GM12892 (cell line): ENCODE measurements at regions not wholly inside any gene's neighbourhood (a gene's known extent, or its start where the extent isn't known, plus 50 kb on each side); places are given as distances from the start of the nearest gene placed in this dataset.

Experiments
- DNase-seq: peaks from one replicate; pipeline ENCODE4 v3.0.0; 2011; ENCODE audit not compliant: insufficient read length
- FAIRE-seq: peaks from 2 replicates; lab custom pipeline; 2011; peaks lifted over from hg19 to GRCh38; lab: Jason Lieb, UNC
- POLR2A ChIP-seq: IDR thresholded peaks from 2 replicates; pipeline ENCODE4 v1.6.1; 2011; ENCODE audit warnings: low read depth, low read length, control low read depth
- POLR2AphosphoS5 ChIP-seq: IDR thresholded peaks from 2 replicates; pipeline ENCODE4 v1.6.1; 2011; ENCODE audit warnings: low read depth, low read length, control low read depth
- TAF1 ChIP-seq: IDR thresholded peaks from 2 replicates; pipeline ENCODE4 v1.6.1; 2011; ENCODE audit warnings: low read depth, mild to moderate bottlenecking, control low read depth, low read length, borderline replicate concordance

DNA sequence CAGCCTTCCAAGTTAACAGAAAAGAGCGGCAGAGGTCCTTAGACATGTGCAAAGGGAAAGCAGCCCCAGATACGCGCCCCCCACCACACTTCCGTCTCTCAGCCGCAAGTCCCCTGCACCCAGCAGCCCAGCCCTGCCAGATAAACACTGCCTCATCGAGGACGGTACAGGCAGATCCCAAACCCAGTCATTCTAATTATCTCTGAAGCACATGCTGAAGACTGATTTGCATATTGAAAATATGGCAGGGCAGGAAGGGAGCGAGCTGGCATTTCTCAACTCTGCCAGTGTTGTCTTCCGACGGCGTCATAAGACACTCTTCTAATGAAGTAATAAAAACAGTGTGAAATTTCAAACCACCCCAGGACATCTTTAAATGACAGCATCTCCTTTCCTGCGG lies 122.8 kb upstream of the CDH4 start:
- DNase-seq (no peak), FAIRE-seq (no peak)
- TF ChIP-seq POLR2A (no peak), POLR2AphosphoS5 (no peak), TAF1 (no peak)

DNA sequence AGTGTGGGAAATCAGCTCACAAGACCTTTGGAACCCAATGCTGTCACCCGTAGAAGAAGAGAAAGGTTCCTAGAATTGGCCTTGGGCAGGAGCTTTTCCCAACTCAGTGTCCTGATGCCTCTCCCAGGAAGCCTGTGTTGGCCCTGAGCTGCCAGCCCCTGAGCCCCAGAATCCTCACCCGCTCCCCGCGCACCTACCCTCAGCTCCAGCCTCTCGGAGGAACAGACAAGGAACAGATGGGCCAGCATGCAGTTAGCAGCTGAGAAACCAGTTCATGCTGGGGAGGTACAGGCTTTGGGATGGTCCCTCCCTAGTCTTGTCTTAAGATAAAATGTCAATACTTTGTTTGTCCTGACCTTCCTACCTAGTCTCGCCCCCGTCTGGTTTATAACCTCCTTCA lies 121.9 kb upstream of the CDH4 start:
- DNase-seq (no peak), FAIRE-seq (no peak)
- TF ChIP-seq TAF1: no peak
- TF ChIP-seq POLR2A: no peak
- TF ChIP-seq POLR2AphosphoS5: no peak

DNA sequence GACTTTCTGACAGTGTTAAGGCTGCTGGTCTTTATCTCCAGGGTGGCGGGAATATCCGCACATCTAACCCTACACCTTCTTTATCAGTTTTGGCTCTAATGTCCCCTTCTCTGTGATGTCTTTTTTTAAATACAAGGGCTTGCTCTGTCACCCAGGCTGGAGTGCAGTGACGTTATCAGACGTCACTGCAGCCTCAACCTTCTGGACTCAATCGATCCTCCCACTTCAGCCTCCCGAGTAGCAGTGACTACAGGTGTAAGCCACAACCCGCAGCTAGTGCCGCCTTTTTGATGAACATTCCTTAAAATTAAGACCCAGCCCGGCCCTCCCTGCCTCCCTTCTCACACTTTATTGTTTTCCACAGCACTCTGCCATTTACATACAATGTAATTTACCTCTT lies 120.1 kb upstream of the CDH4 start:
- DNase-seq (no peak), FAIRE-seq (no peak)
- TF ChIP-seq TAF1: no peak
- no peak for TF ChIP-seq POLR2A
- no peak for TF ChIP-seq POLR2AphosphoS5

DNA sequence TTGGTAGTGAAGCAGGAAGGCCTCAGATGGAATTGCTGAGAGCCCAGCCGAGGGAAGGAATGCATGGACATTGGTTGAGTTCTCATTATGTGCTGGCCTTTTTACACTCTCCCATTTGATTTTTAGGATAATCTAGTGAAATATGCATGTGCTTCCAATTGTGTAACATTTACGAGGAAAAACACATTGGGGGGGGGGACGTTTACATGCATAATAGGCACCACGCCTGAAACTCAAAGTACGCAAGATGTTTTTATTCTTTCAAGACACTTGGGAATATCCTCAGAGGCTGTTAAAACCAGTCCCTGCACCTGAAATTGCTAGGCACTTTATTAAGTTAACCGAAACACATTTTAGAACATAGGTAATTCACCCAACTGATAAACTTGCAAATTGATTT lies 118.5 kb upstream of the CDH4 start:
- no peak for TF ChIP-seq TAF1
- no peak for TF ChIP-seq POLR2A
- TF ChIP-seq POLR2AphosphoS5: no peak
- FAIRE-seq (no peak), DNase-seq (no peak)

DNA sequence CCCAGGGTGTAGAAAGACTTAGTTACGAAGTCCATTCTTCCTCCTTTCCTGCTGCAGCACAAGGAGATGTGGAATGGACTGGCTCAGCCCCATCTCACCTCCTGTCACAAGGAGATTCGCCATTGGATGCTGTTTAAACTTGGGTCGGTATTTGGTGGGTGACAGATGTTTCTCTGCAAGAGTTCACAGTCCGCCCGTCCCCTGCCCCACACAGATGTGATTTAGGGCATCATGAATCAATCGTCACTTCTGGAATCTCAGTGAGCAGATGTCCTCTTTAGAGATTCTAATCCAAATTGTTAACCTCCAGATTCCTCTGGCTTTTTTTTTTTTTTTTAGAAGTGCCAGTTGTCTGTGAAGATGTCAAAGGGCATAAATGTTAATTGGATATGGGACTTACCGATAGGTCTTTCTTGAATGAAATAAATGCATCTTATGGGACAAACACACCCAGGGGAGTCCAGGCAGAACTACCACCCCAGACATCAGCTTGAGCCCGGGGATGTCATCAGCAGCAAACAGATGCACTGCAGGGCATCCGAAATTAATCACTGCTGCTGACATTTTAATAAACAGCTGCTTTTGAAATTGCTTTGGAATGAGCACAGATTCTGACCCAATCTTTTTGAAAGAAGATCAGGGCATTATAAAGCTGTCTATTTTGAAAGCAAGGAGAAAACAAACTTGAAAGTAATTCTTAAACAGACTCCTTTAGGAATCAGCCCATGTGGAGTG lies 117.6 kb upstream of the CDH4 start:
- no peak for FAIRE-seq
- no peak for DNase-seq
- TF ChIP-seq TAF1 (no peak), POLR2A (no peak), POLR2AphosphoS5 (no peak)

DNA sequence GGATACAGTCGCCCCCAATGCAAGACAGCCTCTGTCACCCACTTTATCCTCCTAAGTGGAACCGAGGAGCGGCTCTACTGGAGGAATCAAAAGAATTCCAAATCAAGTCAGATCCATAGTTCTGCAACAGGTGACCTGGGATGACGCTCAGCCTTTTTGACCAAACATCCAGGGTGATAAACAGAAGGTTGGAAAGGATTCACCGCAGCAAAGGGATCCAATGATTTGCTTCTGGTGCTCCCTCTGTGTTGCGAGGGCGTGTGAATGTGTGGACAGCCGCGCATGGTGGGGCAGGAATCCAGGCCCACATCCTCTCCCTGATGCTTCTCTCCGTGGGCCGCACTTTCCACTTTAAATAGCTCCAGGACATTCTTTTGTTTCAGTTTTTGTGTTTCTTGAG lies 116.8 kb upstream of the CDH4 start:
- FAIRE-seq (no peak), DNase-seq (no peak)
- no peak for TF ChIP-seq TAF1
- TF ChIP-seq POLR2AphosphoS5: no peak
- no peak for TF ChIP-seq POLR2A

DNA sequence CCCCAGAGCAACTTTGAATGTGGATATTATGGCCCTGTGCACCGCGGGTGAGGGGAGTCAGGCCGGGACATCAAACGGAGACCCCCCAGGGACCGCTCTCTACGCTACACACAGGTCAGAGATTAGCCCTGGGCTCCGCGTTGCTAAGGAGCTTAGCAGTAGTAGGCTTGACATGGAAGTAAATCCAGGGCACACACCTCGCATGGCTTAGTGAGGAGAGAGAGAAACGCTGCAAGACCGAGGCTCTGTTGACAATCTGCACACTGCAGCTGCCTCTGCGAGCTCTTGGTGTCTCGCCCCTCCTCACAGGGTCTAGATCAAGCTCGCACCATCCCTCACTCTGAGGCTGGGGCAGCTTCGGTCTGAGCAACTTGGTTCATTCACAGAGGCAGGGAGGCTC lies 116.1 kb upstream of the CDH4 start:
- FAIRE-seq (no peak), DNase-seq (no peak)
- TF ChIP-seq POLR2A: no peak
- TF ChIP-seq POLR2AphosphoS5: no peak
- no peak for TF ChIP-seq TAF1

DNA sequence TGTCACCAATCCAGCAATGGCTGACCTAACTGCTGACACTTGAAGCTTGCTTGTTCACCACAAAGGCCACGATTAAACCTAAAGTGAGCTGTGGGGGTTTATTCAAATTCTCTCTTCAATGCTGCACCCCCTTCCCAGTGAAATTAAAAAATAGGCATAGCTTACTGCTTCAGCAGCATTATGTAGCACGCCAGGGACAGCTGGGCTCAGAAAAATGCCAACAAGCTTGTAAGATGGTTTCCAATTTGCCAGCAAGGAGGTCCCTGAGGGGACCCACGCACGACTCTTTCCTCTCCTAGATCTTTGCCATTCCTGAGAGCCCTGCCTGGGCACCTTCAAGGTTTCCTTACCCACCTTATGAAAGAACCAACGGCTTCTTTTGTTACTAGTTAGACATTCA lies 113.5 kb upstream of the CDH4 start:
- DNase-seq (no peak), FAIRE-seq (no peak)
- TF ChIP-seq TAF1 (no peak), POLR2AphosphoS5 (no peak), POLR2A (no peak)

DNA sequence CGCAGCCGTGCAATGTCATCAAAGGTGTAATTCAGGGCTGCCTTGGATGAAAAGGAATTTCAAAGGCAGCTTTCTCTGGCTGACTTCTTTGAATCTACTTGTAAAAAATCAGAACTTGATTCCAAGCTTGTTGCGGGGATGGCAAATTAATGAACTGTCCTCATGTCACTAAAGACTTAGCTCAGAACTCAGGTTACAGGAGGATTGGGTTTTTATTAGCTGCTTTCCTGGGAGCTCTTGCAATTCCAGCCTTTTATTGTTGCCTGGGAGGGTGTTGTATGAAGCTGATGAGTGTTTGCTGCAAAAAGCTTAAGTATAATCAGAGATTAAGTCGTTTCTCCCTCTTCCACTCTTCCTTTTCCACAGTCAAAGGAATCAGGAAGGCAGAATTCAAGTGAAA lies 113.0 kb upstream of the CDH4 start:
- TF ChIP-seq POLR2AphosphoS5 (no peak), TAF1 (no peak), POLR2A (no peak)
- no peak for DNase-seq
- FAIRE-seq: no peak

DNA sequence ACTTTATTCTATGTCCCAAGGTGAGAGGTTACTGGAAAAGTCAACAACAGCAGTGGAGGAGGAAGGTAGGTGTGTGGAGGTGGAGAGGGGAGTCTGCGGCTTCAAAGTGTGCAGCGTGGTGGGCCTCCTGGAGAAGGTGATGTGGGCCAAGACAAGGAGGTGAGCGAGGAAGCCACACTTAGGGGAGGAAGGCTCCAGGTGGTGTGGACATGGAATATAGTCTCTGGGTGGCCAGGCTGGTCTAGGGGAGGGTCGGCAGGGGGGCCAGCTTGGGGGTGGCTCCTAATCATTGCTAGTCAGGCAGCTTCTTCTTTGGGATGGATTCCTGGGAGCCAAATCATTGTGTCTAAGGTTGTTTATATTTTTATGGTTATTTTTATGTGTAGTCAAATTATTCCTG lies 111.5 kb upstream of the CDH4 start:
- no peak for DNase-seq
- TF ChIP-seq TAF1 (no peak), POLR2A (no peak), POLR2AphosphoS5 (no peak)
- FAIRE-seq: no peak

DNA sequence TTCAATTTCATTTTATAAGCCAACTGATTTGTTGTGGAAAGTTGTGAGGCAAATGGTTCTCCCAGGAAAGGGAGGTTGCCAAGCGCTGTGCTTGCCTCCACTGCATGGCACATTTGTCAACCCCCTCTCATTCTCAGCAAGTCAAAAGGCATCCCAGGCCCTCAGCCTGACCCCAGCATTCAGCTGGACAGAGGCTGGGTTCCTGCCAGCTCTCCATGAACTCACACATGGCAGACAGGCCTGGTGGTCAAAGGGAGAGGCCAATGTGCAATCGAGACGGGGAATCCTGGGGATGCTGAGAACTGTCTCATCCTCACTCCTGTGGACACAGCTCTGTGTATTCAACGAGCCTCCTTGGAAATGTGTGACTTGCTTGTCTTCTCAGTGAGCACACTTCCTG lies 106.0 kb upstream of the CDH4 start:
- DNase-seq (no peak), FAIRE-seq (no peak)
- no peak for TF ChIP-seq TAF1
- TF ChIP-seq POLR2AphosphoS5: no peak
- no peak for TF ChIP-seq POLR2A

DNA sequence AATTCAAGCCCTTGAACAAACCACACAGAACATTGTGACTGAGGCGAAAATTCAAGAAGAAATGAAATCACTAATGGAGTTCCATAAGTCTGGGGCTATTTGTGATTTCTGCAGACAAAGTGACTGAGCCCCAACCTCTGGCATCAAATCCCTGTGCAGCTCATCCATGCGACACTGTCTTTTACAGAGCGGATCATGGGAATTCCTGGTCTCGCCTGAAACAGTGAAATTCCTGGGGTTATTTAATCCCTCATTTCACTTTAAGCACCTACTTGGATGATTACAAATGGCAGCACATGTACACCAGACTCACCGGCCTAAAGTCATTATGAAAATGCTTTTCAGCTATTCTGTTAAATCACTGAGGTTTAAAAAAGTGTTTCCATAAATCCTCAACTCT lies 102.4 kb upstream of the CDH4 start:
- FAIRE-seq: no peak

DNA sequence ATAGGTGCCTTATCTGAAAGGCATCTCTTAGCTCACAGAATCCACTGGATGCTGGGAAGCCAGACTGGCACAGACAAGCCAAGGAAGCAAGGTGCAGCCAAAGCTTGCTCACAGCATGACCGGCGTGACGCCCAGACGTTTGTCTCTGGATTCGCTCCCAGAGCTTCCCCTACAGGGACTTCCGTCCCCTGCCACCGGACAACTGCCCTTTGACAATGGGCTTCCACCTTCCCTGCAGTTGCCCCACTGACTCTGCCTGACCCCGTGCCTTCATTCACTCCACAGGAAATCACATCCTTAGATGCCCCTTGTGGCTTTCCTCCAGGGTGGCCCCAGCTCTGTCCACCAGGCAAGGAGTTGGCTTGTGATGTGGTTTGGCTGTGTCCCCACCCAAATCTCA lies 94.8 kb upstream of the CDH4 start:
- no peak for DNase-seq
- TF ChIP-seq POLR2A (no peak), POLR2AphosphoS5 (no peak), TAF1 (no peak)
- FAIRE-seq: no peak

More for the DNA sequence above, 102.4 kb upstream of the CDH4 start:
- DNase-seq: no peak
- no peak for TF ChIP-seq POLR2AphosphoS5
- TF ChIP-seq POLR2A: no peak
- TF ChIP-seq TAF1: no peak

DNA sequence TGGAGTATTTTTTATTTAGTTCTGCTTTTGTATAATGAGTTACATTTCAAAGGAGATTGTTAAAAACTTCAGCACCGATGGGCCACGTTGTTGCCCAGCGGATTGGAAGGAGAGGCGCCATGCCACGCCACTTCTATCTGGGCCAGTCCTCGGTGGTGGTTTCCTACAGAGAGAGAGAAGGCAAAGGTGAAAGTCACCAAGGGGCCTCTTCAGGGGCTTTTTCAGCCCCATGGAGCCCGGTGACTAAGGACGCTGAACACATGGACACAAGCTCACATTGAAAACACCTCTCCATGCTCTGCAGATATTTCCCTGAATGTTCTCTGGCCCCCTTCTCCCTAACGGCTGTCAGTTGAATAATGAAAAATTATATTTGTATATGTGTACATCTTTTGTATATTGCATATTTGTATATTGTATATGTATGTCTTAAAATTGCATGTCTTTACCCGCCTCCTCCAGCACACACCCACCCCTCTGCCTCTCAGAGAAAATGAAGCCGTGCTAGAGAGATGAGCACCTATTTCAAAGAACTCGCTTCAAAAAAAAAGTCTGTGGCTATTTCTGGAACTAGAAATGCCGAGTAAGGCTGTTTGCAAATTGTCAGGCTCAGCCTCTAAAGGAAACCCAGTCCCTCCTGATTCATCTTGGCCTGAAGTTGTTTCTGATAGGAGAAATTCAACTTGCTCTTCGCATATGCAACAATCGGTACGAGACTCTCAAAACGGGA lies 91.9 kb upstream of the CDH4 start:
- no peak for DNase-seq
- TF ChIP-seq POLR2A (no peak), POLR2AphosphoS5 (no peak), TAF1 (no peak)
- FAIRE-seq: no peak
